Activated naive CD4-positive, alpha-beta T cell treated with Interleukin-2 at 50 U/mL for 16 hours (primary cell): ENCODE measurements at regions not wholly inside any gene's neighbourhood (a gene's known extent, or its start where the extent isn't known, plus 50 kb on each side); places are given as distances from the start of the nearest gene placed in this dataset.

Source experiments
- DNase-seq: peaks from one replicate; pipeline ENCODE4 v3.0.0-alpha.2; 2020

DNA sequence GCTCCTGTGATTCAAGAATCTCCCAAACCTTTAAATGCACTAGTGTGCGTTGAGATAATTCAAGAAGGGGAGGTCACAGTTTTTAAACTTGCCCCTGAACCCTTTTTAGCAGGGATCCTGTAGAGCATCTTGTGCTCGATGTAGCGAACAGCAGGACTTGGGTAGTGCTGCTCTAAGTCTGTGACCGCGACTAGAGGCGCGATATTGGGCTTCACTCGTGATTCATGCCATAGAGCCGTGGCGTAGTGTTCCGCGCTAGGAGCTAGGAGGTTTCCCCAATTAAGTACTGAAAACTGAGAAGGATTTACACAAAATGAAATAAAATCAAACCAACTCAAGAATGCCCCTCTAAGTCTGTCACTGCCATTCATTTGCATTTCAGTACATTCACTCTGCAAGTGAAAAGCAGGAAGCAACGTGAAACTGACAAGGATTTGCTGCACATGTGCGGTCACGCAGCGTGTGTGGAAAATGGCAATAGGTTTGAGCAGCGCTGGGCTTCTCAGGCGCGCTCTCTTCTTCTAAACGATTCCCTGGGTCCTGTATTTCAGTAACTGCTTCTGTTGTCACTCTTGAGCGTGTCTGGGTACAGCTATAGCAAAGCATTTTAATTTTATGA lies 1135.9 kb upstream of the WWC1 start:
- DNase-seq: no peak

DNA sequence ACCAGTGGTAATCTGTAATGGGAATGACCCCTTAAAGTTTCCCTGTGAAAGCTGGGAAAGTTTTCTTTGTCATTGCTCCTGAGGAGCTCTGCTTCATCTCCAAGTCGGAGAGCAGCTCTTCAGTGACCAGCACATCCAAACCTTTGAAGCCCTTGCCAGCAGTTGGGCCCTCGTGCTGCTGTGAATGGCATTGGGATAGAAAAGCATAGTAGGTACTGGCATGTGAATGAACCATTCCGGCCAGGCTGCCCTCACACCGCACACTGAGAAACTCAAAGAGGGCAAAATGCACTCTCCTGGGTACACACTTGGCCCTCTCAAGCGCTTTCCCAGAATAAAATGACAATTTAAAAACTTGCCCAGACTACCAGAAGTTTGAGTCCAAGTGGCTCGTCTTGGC lies 1135.0 kb upstream of the WWC1 start:
- no peak for DNase-seq

DNA sequence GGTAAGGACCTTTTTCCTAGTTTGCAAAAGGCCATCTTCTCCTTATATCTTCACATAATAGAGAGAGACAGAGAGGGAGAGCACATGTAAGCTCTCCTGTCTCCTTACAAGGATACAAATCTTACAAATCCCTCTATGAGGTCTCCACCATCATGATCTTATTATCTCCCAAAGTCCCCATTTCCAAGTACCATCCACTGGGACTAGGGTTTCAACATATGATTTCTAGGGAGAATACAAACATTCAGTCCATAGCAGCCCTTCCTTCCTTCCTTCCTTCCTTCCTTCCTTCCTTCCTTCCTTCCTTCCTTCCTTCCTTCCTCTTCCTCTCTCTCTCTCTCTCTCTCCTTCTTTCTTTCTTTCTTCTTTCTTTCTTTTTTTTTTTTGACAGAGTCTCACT lies 1132.9 kb upstream of the WWC1 start:
- DNase-seq: no peak

DNA sequence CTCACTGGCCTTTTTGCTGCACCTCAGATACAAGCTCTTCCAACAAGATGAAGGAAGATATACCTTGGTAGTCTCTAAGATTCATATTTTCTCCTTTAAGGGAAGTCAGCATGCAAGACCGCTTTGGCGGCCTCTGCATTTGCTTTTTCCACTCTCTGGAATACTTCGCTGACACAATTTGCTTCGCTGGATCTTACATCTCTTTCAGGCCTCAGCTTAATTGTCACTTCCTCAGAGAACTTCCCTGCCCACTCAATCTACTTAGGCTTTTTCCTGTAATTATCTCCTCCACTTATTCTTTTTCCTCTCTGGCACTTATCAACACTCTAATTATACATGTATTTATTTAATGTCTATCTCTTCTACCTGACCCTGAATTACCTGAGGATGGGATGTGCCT lies 1131.1 kb upstream of the WWC1 start:
- no peak for DNase-seq

DNA sequence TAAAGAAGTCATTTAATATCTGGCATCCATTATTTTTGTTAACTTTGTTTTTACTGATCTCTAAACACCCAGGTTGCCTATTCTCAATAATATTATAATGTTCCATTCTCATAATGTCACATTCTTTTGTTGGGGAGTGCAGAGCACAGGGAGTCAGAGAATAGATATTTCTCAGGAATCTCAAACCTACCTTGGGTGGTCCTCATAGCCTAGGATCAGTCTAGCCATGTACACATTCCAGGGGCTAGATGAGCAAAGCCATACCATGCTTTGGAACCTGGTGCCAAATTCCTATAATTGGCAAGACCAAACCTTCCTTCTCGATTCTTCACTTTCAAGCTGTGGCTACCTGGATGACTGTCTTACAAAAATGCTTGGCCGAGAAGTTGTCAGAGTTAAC lies 1124.7 kb upstream of the WWC1 start:
- DNase-seq: no peak

DNA sequence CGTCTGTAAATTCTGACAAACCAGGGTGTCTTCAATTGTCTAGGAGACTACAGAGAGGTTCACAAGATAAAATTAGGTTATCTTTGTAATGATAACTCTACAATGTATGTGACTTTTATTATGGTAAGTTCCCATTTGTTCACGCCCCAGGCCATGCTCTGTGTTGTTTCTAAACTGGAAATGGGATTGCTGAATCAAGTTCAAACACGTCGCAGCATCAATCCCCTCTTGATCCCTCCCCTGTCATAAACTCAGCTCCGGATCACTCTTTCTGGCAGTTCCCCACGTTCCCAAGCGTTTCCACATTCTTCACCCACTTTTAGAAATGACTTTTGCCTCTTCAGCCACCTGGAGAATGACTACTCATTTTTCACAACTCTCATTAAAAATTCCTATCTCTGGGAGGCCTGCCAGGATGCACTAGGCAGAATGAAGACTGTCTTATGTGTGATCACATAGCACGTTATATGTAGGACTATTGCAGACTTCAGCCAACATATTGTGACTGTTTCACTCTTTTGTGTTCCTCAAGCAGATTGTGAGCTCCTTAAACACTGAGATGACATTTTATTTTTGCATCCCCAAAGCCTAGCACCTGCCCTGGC lies 1124.2 kb upstream of the WWC1 start:
- DNase-seq: no peak

DNA sequence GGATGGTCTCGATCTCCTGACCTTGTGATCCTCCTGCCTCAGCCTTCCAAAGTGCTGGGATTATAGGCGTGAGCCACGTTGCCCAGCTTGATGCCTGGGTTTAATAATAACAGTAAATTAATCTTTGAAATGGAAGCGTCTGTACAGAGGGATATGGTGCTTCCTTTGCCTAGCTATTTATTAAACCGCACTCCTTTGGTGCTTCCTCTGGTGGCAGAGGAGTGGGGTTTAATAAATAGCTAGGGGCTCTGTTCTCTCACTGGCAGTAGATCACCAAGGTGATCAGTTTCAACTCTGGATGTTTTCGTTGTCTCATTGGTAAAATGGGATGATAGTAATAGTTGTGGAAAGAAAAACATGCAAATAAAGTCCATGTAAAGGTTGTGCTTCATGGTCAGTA lies 1122.5 kb upstream of the WWC1 start:
- DNase-seq: no peak

DNA sequence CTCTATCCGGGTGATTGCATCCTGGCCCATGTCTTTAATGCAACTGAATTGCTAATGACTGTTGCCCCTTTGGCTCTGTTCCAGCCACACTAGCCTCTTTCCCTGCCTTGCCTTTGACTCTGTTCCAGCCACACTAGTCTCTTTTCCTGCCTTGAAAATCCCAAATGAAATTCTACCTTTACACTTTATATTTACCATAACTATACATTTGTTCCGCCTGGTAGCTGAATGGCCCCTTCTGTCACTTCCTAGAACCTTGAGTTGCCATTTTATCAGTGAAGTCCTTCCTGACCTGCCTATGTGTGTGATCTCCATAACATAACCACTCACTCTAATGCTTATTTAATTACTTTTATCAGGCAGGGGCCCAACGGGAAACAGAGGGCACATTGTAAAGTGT lies 1120.4 kb upstream of the WWC1 start:
- no peak for DNase-seq

DNA sequence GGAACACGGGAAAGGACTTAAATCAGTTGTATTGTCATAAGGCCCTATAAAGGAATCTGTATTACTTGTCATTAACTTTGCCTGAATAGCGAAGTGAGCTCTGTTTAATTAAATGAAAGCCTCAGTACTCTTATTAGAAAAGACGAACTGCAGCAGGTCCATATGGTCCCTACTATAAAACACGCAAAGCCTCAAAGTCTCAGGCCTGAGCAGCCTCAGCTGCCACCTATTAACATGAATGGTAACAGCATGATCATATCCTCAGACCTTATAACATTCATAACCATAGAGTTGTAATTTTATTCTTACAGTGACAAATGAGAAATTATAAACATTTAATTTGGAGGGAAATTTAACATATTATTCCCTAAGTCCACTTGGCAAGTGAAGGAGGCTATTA lies 1113.7 kb upstream of the WWC1 start:
- no peak for DNase-seq

DNA sequence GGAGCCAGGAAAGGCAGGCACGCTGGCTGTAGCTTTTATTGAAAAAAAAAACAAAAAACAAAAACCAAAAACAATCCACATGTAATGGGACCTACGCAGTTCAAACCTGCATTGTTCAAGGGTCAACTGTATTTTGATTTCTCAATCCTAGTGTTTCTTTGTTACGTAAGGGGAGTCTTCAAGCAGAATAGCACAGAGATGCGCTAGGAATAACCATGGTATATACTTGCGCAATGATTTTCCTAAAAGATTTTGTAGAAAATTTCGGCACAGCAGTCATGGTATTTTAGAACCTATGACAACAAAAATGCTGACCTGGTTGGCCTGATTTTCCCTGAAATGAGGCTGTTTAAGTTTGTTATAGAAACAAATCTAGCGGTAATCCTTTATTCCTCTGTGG lies 1110.5 kb upstream of the WWC1 start:
- DNase-seq: no peak

DNA sequence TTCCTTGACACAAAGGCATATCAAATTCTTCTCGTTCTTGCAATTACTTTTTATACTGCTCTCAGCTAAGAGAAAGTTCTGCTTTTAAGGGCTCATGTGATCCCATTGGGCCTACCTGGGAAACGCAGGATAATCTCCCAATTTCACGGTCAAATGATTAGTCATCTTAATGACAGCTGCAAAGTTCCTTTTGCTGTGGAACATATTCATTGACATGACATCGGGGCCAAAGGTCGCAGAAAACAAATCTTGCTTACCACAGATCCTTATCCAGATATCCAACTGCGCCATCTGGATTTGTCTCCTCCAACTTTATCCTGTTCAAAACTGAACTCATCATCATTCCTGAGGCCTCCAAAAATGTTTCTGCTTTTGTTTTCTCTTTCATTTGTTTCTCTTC lies 1085.6 kb upstream of the WWC1 start:
- no peak for DNase-seq

DNA sequence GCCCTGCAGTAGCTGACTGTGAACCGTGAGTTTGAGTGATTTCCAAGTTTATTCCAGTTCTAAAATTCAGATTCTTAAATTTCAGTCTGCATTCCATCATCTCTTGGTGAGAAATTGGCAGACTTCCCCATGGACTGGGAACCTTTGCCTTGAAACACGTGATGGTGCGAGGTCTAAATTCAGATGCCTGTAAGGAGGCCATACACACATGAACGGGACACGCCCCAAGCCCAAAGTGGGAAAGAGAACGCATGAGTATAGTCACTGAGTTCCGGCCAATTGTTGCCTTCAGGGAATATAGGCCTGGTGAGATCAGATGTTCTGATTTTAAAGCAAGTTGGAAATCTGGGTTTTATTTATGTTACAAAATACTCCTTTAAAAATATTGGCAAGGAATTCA lies 1084.4 kb upstream of the WWC1 start:
- no peak for DNase-seq

DNA sequence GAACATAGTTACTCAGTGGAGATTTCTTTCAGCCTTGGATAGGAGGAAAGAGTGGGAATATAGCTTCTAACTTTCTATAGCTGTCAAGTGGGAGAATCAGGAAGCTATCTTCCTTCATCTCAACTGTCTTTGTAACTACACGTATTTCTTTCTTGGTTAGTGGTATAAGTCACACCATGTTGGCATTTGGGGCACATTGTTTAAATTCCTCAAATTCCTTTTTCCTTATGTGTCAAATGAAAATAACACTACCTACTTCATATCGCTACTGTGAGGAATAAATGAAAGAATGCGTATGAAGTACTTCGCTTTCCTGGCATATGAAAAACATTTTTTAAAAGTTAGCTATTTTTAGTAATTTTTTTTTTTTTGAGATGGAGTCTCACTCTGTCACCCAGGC lies 1082.5 kb upstream of the WWC1 start:
- DNase-seq: no peak

DNA sequence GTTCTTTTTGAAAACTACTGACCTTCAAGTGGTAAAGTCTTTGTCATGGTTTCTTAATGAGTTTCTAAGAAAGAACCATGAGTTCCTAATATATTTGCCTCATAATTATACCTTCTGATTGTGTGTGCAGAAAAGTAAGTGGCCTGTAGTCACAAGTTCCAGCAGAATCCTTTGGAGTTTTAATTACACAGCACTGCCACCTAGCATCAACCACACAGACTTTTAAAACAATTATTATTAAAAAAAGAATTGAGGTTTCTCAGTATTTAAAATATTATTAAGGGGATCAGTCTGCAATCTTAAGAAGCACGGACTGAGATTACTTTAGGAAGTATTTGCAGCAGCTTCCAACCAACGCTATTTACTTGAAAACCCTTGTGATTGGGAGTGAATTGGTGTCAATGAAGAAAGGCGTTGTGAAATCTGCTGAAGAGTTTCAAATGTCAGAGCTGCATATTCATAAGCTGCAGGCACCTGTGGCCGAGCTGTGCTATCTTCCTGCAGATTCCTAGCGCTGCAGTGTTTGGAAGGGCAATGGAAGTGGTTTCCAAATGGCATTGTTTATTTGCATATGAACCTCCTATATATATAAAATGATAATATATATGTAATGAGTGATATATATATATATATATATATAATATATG lies 1074.2 kb upstream of the WWC1 start:
- no peak for DNase-seq

DNA sequence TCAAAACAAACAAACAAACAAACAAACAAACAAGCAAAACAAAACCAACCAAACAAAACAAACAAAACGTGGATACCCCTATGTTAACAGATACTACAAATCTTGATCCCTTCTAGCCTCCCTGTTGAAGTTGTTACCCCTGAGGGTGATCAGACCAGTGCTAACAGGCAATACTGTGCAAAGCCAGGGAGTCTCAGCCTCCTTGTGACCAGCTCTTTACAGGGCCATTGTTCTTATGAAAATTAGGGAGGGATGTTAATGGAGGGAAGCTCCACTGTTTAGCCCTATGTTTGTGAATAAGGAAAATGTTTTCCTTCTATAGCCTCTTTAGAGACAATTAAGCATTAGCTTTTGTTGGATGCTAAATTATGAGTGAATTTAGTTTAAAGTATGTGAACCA lies 1072.1 kb upstream of the WWC1 start:
- no peak for DNase-seq

DNA sequence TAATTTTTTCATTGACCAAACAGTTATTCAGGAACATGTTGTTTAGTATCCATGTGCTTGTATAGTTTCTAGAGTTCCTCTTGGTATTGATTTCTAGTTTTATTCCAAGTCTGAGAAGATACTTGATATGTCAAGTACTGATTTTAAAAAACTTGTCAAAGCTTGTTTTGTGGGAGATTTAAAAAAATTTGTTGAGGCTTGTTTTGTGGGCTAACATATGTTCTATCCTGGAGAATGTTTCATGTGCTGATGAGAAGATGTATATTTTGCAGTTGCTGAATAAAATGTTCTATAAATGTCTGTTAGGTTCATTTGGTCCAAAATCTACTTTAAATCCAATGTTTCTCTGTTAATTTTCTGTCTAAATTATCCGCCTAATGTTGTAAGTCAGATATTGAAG lies 1065.1 kb upstream of the WWC1 start:
- DNase-seq: no peak

DNA sequence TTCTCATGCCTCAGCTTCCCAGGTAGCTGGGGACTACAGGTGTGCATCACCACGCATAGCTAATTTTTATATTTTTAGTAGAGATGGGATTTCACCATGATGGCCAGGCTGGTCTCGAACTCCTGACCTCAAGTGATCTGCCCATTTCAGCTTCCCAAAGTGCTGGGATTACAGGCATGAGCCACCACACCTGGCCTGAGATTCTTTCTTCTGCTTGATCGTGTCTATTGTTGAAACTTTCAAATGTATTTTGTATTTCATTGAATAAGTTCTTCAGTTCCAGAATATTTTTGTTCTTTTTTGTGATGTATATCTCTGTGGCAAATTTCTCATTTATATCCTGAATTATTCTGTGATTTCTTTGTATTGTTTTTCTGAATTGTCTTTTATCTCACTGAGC lies 1063.3 kb upstream of the WWC1 start:
- no peak for DNase-seq

DNA sequence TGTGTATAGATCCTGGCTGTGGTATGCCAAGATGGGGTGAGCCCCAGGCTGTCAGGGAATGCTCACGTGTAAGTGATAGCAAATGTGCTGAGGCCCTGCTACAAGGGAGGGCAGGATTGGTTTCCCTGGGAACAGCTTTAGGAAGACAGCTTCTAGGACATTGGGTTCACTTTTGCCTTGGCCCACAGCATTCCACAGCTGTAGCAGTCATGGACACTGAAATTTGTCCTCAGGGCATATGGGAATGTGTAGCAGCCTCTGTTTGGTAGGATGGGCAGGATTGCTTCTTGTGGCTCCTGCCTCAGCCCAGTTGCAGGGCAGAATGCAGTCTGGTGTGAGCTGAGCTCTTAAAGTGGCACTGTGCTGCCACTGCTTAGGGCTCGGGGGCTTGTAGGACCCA lies 1061.7 kb upstream of the WWC1 start:
- DNase-seq: no peak

DNA sequence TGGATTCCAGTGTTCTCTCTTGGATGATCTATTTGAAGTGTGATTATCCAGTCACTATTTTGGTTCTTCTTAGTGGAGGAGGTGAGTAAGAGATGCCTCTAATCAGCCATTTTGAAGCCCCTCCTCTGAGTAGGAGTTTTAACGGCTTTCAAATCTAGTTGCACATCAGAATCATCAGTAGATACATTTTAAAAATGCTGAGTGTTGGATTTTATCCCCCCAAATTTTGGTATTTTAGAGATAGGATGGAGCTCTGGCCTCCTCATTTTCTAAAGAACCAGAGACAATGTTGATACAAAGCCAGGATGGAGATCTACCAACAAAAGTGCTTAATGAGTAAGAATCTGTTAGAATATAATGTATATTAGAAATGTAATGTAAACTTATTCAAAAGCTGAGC lies 1061.0 kb upstream of the WWC1 start:
- no peak for DNase-seq

DNA sequence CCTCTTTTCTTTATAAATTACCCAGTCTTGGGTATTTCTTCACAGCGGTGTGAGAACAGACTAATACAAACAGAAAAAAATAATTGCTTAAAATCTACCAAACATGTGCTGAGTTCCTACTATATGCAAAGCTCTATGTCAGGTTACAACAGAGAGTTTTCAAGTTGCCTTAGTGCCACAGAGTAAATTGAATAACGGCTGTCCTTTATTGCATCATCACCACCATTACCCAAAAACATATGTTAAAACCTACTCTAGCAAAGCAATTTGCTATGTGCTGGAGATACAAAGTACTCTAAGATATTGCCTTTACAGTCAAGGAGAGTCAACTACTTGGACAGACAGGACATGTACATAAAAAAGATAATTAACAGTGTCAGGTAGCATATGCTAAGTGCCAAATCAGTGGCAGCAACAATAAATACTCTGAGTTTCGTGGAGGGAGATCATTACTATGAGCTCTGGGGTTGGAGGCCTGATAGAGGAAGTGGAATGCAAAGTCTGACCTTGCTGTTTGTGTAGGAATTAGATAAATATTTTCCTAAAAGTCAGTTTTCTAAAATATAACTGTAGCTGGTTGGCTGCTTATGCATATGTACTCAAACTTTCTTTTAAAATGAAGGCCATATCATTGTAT lies 1058.7 kb upstream of the WWC1 start:
- no peak for DNase-seq

DNA sequence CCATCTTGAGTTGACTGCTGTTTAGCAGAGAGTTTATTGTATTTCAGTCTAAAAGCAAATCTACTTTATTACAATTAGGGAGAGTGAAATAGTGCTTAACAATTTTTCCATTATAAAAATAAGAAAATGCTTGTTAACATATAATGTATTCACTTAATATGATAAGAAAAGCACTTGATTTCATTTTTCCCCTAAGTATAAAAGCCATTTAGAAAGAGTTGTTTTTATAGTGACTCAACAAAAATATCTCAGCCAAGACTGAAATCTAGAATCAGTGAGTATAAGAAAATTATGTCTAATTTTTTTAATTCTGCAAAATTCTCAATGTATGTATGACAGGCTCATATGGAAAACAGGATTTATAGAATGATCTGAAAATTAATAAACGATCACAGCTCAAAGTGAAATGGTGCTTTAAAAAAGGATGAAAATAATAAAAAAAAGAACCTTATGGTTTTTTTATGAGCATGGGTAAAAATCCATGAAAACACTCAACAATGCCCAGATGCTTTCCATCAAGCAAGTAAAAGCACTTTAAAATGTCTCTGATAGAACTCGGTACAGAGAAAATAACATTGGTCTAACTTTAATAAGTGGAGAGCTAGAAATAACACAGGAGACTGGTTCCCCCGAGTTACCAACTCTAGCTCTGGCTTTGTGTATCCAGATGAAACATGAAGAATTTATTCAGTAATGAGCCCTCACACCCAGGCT lies 1057.8 kb upstream of the WWC1 start:
- DNase-seq: no peak

DNA sequence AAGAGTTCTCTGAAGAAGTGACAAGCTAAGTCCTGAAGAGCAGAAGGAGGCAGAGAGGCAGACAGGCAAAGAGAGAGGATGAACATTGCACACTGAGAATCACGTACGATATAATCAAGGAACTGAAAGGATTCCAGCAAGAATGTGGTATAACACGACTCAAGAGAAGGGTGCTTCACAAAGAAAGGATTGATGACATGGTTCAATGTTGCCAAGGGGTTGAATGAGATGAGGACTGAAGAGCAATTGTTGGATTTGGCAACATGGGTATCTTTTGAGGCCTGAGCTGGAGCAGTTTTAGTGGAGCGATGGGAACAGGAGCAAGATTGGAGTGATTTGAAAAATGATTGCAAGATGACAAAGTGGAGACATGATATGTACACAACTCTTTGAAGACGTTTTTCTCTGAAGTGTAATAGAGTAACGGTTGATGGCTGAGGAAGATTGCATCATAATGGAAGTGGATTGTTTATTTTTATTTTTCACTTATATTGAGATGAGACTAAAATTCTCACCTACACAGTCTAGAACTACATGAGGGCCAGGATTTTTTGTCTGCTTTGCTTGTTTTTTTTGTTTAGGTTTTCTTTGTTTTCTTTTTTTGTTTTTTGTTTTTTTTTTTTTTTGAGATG lies 1049.9 kb upstream of the WWC1 start:
- no peak for DNase-seq

DNA sequence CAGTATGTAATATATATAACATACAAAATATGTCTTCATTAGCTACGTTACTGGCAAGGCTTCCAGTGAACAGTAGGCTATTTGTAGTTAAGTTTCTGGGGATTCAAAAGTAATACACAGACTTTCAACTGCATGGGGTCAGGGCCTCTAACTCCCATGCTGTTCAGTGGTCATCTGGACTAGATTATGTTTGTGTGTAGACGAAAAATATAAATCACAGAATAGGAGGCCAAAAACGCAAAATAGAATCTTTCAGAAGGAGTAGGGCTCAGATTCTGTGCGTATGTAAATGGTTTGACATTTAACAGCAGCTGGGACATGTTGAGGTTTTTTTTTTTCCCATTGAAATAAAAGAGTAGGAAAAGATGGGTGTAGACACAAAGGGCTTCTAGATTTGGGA lies 1048.7 kb upstream of the WWC1 start:
- DNase-seq: no peak
